Activated T-cell treated with anti-CD3 and anti-CD28 coated beads, Interleukin-2, amount 50 U/mL, for 4 hours (primary cell): ENCODE measurements at regions not wholly inside any gene's neighbourhood (a gene's known extent, or its start where the extent isn't known, plus 50 kb on each side); places are given as distances from the start of the nearest gene placed in this dataset.
"Not testable (repeated sequence)": the region's sequence is repeated elsewhere in the genome, so short reads cannot be mapped to it uniquely, and the experiment has no call there.

Experiments used
- ATAC-seq, 2 donors: fragments of 200-7000 bp; cut with Tn5 transposase; one replicate each; pipeline ENCODE4 v1.10.0; 2021
- DNase-seq: peaks from one replicate; pipeline ENCODE4 v3.0.0-alpha.2; 2020
- H3K27me3 Mint-ChIP-seq: one replicate; pipeline ENCODE4 v1.8.0; 2021; ENCODE audit warnings: low read depth, mixed read lengths
- H3K36me3 Mint-ChIP-seq: one replicate; pipeline ENCODE4 v1.8.0; 2022; ENCODE audit warnings: mixed read lengths; ENCODE audit not compliant: insufficient read depth
- H3K4me1 Mint-ChIP-seq: one replicate; pipeline ENCODE4 v1.8.0; 2021; ENCODE audit warnings: low read depth, mixed read lengths
- H3K4me3 Mint-ChIP-seq: one replicate; pipeline ENCODE4 v1.8.0; 2021; ENCODE audit warnings: mild to moderate bottlenecking, moderate library complexity, mixed read lengths
- H3K9me3 Mint-ChIP-seq: one replicate; pipeline ENCODE4 v1.8.0; 2021; ENCODE audit warnings: mixed read lengths

GRCh38 chr19:28563964-28564921 is 648.7 kb downstream of the UQCRFS1 start:
- DNase-seq (no peak), ATAC-seq (no peak)
- Mint-ChIP-seq H3K36me3 (no peaks in the 10 kb centered on the region), H3K27me3 (no peaks in the 10 kb centered on the region), H3K4me3 (no peak overlapping the region), H3K9me3 (peaks cover 2% of the 10 kb centered on the region), H3K4me1 (no peaks in the 10 kb centered on the region)

- Mint-ChIP-seq H3K4me1 (no peaks in the 10 kb centered on the region), H3K9me3 (peaks cover 2% of the 10 kb centered on the region), H3K36me3 (no peaks in the 10 kb centered on the region), H3K27me3 (no peaks in the 10 kb centered on the region), H3K4me3 (no peak overlapping the region)
- ATAC-seq (no peak), DNase-seq (no peak)
Measured at GRCh38 chr19:28560786-28561185, 652.2 kb downstream of the UQCRFS1 start.

- no peak for ATAC-seq
- H3K36me3 Mint-ChIP-seq = no peaks in the 10 kb centered on the region
- no peak overlapping the region for H3K4me3 Mint-ChIP-seq
- H3K4me1 Mint-ChIP-seq = peaks cover 3% of the 10 kb centered on the region
- no peak for DNase-seq
- H3K27me3 Mint-ChIP-seq = peaks cover 1% of the 10 kb centered on the region
- H3K9me3 Mint-ChIP-seq = peaks cover 6% of the 10 kb centered on the region
Measured at GRCh38 chr19:28558783-28559182, 654.2 kb downstream of the UQCRFS1 start.

GRCh38 chr19:28556371-28556770 is 656.6 kb downstream of the UQCRFS1 start:
- ATAC-seq = no peak
- Mint-ChIP-seq H3K36me3 (no peaks in the 10 kb centered on the region), H3K4me1 (peaks cover 4% of the 10 kb centered on the region), H3K27me3 (peaks cover 1% of the 10 kb centered on the region), H3K9me3 (peaks cover 8% of the 10 kb centered on the region), H3K4me3 (no peak overlapping the region)
- no peak for DNase-seq

GRCh38 chr19:28555317-28555716 is 657.6 kb downstream of the UQCRFS1 start:
- H3K27me3 Mint-ChIP-seq = peaks cover 1% of the 10 kb centered on the region
- H3K4me3 Mint-ChIP-seq = no peak overlapping the region
- no peaks in the 10 kb centered on the region for H3K36me3 Mint-ChIP-seq
- DNase-seq (no peak), ATAC-seq (no peak)
- peaks cover 4% of the 10 kb centered on the region for H3K4me1 Mint-ChIP-seq
- peaks cover 8% of the 10 kb centered on the region for H3K9me3 Mint-ChIP-seq

GRCh38 chr19:28554321-28555091 is 658.4 kb downstream of the UQCRFS1 start:
- peaks cover 8% of the 10 kb centered on the region for H3K9me3 Mint-ChIP-seq
- no peak for ATAC-seq
- peaks cover 1% of the 10 kb centered on the region for H3K27me3 Mint-ChIP-seq
- no peaks in the 10 kb centered on the region for H3K36me3 Mint-ChIP-seq
- no peak for DNase-seq
- peaks cover 4% of the 10 kb centered on the region for H3K4me1 Mint-ChIP-seq
- no peak overlapping the region for H3K4me3 Mint-ChIP-seq

GRCh38 chr19:28553764-28554163 is 659.2 kb downstream of the UQCRFS1 start:
- no peak overlapping the region for H3K4me3 Mint-ChIP-seq
- peaks cover 8% of the 10 kb centered on the region for H3K9me3 Mint-ChIP-seq
- ATAC-seq = no peak
- H3K27me3 Mint-ChIP-seq = peaks cover 1% of the 10 kb centered on the region
- no peaks in the 10 kb centered on the region for H3K36me3 Mint-ChIP-seq
- DNase-seq = no peak
- H3K4me1 Mint-ChIP-seq = peaks cover 4% of the 10 kb centered on the region

GRCh38 chr19:28553005-28553404 is 659.9 kb downstream of the UQCRFS1 start:
- Mint-ChIP-seq H3K4me3 (no peak overlapping the region), H3K9me3 (peaks cover 8% of the 10 kb centered on the region), H3K27me3 (peaks cover 1% of the 10 kb centered on the region), H3K36me3 (no peaks in the 10 kb centered on the region), H3K4me1 (peaks cover 4% of the 10 kb centered on the region)
- DNase-seq (no peak), ATAC-seq (peak; percentile 10 to 48)

- H3K4me3 Mint-ChIP-seq = no peak overlapping the region
- H3K4me1 Mint-ChIP-seq = peaks cover 4% of the 10 kb centered on the region
- no peaks in the 10 kb centered on the region for H3K36me3 Mint-ChIP-seq
- DNase-seq (no peak), ATAC-seq (no peak)
- H3K27me3 Mint-ChIP-seq = no peaks in the 10 kb centered on the region
- peaks cover 11% of the 10 kb centered on the region for H3K9me3 Mint-ChIP-seq
Measured at GRCh38 chr19:28549680-28550277, 663.2 kb downstream of the UQCRFS1 start.

- Mint-ChIP-seq H3K4me1 (no peaks in the 10 kb centered on the region), H3K36me3 (no peaks in the 10 kb centered on the region), H3K27me3 (no peaks in the 10 kb centered on the region), H3K4me3 (no peak overlapping the region), H3K9me3 (peaks cover 5% of the 10 kb centered on the region)
- no peak for DNase-seq
- ATAC-seq = no peak
Measured at GRCh38 chr19:28546148-28546685, 666.7 kb downstream of the UQCRFS1 start.

- H3K4me3 Mint-ChIP-seq = not testable (repeated sequence)
Measured at GRCh38 chr19:28545397-28545796, 667.6 kb downstream of the UQCRFS1 start.

GRCh38 chr19:28544451-28545261 is 668.3 kb downstream of the UQCRFS1 start:
- no peaks in the 10 kb centered on the region for H3K36me3 Mint-ChIP-seq
- H3K27me3 Mint-ChIP-seq = no peaks in the 10 kb centered on the region
- DNase-seq (no peak), ATAC-seq (no peak)
- H3K4me3 Mint-ChIP-seq = no peak overlapping the region
- peaks cover 5% of the 10 kb centered on the region for H3K9me3 Mint-ChIP-seq
- H3K4me1 Mint-ChIP-seq = no peaks in the 10 kb centered on the region

More at GRCh38 chr19:28545397-28545796, 667.6 kb downstream of the UQCRFS1 start:
- H3K36me3 Mint-ChIP-seq, H3K4me1 Mint-ChIP-seq, H3K27me3 Mint-ChIP-seq, H3K9me3 Mint-ChIP-seq, ATAC-seq, DNase-seq: not testable (repeated sequence)

- H3K4me1 Mint-ChIP-seq = no peaks in the 10 kb centered on the region
- no peaks in the 10 kb centered on the region for H3K27me3 Mint-ChIP-seq
- no peak for DNase-seq
- no peaks in the 10 kb centered on the region for H3K36me3 Mint-ChIP-seq
- ATAC-seq = no peak
- no peak overlapping the region for H3K4me3 Mint-ChIP-seq
- H3K9me3 Mint-ChIP-seq = peaks cover 5% of the 10 kb centered on the region
Measured at GRCh38 chr19:28543244-28543776, 669.6 kb downstream of the UQCRFS1 start.
